ENCODE measurements at regions not wholly inside any gene's neighbourhood (a gene's known extent, or its start where the extent isn't known, plus 50 kb on each side); places are given as distances from the start of the nearest gene placed in this dataset.

DNA sequence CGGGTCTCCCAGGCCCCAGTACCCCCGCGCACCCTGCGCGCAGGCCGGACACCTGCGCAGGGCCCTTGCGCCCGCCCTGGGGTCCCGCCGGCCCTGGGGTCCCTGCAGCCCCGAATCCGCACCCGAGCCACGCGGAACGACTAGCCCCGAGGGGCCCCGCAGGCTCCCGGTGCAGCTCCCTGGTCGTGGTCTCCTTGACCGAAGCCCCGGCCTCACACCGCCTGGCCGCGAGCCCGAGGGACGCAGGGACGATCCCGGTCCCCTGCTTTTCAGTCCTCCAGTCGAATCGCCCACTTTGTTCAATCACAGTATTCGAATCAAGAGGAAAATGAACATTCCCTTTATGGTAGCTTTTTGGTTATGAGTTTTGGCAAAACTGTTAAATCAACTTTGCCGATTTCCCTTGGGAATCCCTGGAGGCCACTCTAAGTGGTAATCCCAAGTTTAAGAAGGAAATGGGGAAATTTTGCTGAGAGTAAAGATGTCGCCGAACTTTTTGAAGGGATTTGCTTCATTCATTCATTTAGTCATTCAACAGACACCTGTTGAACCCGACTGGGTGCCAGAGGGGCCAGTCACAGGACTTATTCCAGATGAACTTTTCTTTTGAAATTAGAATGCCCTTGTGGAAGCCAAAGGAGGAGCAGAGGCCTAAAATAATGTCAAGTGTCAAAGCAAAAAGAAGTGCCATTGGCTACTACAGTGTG, 75.0 kb downstream of the ZIC5 start:
- Histone ChIP-seq H3K27me3 (no peaks in the 10 kb centered on the region), H3K4me3 (no peak overlapping the region), H3K4me1 (no peaks in the 10 kb centered on the region), H3K36me3 (no peaks in the 10 kb centered on the region), H3K27ac (no peak overlapping the region), H3K9me3 (replicated peaks) (no peaks in the 10 kb centered on the region)
- no peak for DNase-seq

DNA sequence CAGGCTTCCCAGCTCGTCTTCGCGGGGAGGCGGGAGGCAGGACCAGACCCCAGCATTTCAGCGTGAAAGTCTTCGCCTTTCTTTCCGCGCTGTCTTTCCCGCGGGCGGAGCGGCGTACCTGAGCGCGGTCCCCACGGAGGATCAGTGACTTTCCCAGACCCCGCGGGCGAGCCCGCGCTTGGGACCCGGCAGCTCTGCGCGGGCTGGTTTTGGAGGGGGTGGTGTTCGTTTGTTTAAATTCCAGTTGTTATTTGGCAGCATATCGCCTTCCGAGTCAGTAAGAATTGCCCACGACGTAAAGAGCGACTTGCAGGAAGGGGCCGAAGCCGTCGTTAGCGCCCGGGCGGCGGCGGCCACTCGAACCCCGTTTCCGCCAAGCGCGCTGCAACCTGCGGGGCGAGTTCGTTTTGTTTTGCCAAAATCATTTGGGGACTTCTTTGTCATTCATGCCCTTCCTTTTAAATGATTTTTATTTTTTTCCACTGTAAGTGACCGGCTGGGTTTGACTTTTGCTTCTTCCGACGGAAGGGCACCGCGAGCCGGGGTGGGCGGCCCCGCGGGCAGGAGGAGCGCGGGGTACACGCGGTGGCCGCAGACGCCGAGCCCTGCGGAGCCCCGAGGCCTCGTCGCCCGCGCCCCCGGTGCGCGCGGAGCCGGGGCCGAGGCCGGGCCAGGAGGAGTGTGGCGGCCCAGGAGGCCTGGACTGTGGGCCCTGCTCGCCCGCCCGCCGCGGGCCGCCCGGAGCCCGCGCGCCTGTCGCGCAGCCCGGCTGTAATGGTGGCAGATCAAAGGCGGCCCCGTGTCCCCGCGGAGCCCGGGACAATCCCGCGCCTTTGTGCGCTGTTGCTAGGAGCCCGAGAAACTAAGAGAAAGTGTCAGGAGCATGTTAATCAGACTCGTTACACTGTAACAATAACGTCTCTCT, 75.9 kb downstream of the ZIC5 start:
- Histone ChIP-seq H3K27me3 (no peaks in the 10 kb centered on the region), H3K36me3 (no peaks in the 10 kb centered on the region), H3K9me3 (replicated peaks) (no peaks in the 10 kb centered on the region), H3K27ac (no peak overlapping the region), H3K4me3 (no peak overlapping the region), H3K4me1 (no peaks in the 10 kb centered on the region)
- DNase-seq = no peak

DNA sequence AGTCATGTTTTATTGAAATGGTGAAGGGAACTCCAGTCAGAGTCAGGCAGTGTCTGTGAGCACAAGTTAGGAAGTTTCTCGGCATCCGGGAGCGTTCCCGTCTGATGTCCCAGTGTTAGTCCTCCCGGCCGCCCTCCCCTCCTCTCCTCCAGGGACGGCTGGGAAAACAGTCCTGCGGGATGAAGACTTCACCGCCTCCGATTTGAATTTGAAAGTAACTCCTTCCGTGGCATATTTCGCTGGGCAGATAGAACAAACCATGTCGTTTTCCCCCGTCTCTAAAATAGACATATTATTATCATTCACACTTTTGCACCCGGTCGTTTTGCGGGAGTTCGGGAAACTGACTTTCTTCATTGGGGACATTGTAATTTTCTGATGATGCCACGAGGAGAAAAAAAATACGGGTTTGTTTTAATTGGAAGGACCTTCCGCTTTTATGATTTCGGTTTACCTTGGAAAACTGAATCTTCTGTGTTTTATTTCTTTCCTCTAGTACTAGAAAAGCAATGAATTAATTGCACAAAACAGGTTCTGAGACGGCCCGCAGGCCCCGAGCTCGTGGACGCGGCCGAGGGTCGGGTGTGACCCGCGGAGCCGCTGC, 76.6 kb downstream of the ZIC5 start:
- no peaks in the 10 kb centered on the region for H3K36me3 ChIP-seq
- no peak for DNase-seq
- no peak overlapping the region for H3K4me3 ChIP-seq
- no peaks in the 10 kb centered on the region for H3K27me3 ChIP-seq
- no peak overlapping the region for H3K27ac ChIP-seq
- H3K4me1 ChIP-seq = no peaks in the 10 kb centered on the region
- H3K9me3 ChIP-seq (replicated peaks) = no peaks in the 10 kb centered on the region

DNA sequence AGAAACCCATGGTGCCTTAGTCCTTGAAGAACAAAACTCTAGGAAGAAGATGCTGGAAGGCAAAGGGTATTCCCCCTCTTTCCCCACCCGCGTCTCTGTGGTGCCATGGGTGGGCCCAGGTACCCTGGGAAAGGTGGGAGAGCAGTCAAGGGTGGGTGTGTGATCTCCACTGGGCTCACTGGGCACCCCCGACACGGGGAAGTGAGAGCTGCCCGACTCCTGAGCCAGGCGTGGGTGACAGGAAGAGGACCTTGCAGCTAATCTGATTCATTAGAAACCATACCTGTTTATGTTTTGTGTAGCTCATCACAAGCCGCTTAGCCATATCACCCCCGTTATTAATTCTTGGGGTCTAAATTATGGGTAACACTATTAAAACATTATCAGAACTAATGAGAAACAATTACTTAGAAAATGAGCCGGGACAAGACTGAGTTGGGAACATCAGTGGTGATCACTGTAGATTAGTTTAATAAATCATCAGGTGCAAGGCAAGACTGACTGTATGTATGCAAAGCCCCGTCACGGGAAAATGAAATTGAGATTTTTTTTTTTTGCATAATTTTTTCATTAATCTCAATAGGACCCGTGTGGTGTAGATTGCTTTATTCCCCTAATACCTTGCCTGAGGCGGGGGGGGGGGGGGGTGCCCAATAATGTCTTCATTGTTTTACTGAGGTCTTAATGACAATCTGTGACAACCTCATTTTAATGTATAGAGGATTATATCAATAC, 77.3 kb downstream of the ZIC5 start:
- H3K27me3 ChIP-seq = no peaks in the 10 kb centered on the region
- no peaks in the 10 kb centered on the region for H3K4me1 ChIP-seq
- no peak overlapping the region for H3K27ac ChIP-seq
- no peak overlapping the region for H3K4me3 ChIP-seq
- DNase-seq = no peak
- no peaks in the 10 kb centered on the region for H3K36me3 ChIP-seq
- H3K9me3 ChIP-seq (replicated peaks) = no peaks in the 10 kb centered on the region

DNA sequence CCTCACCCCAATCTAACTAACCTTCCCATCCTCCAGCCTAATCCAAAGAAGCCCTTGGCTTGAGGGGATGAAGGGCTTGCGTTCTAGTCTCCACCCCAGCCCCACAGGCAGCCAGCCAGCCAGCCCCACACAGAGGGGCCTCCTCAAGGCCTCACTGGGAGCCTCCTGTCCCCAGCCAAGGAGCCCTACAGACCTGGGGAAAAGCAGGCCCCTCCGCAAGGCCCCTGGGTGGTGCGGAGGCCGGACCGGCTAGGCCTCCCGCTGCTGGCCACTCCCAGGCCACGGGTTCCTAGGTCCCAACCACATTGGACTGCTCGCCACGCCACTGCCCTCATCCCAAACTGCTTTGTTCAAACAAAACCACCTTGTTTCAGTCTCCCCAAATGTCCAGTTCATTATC, 78.0 kb downstream of the ZIC5 start:
- no peak overlapping the region for H3K27ac ChIP-seq
- no peak overlapping the region for H3K4me3 ChIP-seq
- no peaks in the 10 kb centered on the region for H3K27me3 ChIP-seq
- no peaks in the 10 kb centered on the region for H3K36me3 ChIP-seq
- no peaks in the 10 kb centered on the region for H3K9me3 ChIP-seq (replicated peaks)
- H3K4me1 ChIP-seq = no peaks in the 10 kb centered on the region
- no peak for DNase-seq

DNA sequence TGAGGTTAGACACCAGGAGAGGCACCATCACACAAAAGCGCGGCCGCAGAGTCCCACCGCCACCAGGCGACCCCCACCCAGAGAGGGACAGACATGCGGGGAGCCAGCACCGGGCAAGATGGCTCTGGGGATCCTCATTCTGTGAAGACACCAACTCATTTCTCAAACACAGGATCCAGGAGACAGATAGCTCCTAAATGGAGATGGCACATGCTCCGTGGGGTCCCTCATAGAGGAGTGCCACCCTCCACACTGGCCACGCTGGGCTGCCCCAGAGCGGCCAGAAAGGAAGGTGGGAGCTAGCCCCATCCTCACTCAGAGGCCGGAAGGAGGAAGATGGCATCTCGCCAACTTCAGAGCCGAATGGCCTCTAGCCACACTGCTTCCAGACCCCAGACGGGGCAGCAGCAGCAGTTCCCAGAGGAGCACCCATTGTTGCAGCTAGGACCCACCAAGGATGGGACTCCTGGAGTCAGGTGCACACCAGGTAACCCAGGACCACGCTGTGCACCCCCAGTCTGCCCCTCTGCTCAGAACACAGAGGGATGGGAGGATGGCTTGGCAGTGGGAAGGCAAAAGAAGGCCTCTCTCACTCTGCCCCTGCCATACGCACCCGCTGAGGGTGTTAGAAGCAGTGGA, 78.6 kb downstream of the ZIC5 start:
- Histone ChIP-seq H3K4me3 (no peak overlapping the region), H3K27ac (no peak overlapping the region), H3K27me3 (no peaks in the 10 kb centered on the region), H3K36me3 (no peaks in the 10 kb centered on the region), H3K9me3 (replicated peaks) (no peaks in the 10 kb centered on the region), H3K4me1 (no peaks in the 10 kb centered on the region)
- no peak for DNase-seq

DNA sequence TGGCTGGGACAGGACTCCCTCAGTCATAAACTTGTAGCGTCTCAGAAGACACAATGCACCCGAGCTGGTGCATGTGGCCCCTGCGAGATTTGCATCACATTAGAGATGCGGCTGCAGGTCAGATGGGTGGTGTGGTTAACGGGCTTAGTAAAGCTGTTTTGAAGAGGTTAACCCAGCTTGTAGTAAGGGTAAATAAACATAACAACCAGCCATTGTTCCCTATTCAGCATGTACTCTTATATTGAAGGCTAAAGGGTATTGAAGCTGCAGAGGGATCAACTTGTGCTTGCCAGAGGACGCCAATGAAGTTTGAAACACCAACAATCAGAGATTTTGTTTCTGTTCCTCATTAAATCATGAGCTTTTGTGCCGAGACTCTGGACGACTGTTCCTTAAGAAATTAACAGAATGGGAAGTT, 79.4 kb downstream of the ZIC5 start:
- H3K4me3 ChIP-seq = no peak overlapping the region
- no peak for DNase-seq
- H3K27me3 ChIP-seq = no peaks in the 10 kb centered on the region
- H3K27ac ChIP-seq = no peak overlapping the region
- H3K9me3 ChIP-seq (replicated peaks) = no peaks in the 10 kb centered on the region
- no peaks in the 10 kb centered on the region for H3K36me3 ChIP-seq
- H3K4me1 ChIP-seq = no peaks in the 10 kb centered on the region

DNA sequence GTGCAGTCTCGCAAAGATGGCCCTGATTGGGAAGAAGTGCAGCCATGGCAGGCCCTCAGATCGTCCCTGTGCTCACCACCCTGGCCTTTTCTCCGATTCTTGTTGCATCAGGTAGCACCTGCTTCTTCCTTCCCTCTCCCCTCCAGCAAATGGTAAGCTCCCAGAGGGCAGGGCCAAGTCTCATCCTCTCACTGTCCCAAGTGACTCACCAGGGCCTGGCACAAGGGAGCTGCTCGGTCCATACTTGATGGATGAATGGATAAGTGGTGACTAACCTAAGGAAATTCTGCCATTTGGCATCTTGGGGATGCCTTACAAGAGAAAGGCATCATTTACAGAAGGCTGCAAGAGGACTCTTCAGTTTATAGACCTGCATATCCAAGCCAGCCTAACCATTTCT, 84.9 kb downstream of the ZIC5 start:
- Histone ChIP-seq H3K4me1 (no peaks in the 10 kb centered on the region), H3K27me3 (no peaks in the 10 kb centered on the region), H3K36me3 (no peaks in the 10 kb centered on the region), H3K27ac (no peak overlapping the region), H3K9me3 (replicated peaks) (no peaks in the 10 kb centered on the region), H3K4me3 (no peak overlapping the region)
- DNase-seq = no peak

DNA sequence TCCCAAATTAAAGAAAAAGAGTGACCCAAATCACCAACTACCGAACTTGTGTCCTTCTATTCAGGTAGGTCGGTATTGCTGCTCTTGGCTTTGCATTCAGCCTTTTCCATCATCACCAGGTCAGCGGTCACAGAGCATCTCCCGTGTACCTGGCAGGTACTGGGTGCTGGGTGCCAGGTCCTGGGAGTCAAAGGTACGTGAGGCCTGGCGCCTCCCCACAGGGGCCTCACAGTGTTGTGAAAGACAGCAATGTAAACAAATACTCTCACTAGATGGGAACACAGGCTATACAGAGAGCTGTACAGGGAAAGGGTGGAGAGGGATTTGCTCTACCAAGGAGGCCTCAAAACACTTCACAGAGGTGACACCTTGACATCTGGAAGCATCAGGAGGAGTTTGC, 86.7 kb downstream of the ZIC5 start:
- Histone ChIP-seq H3K36me3 (no peaks in the 10 kb centered on the region), H3K27me3 (no peaks in the 10 kb centered on the region), H3K9me3 (replicated peaks) (no peaks in the 10 kb centered on the region), H3K27ac (no peak overlapping the region), H3K4me3 (no peak overlapping the region), H3K4me1 (no peaks in the 10 kb centered on the region)
- DNase-seq = no peak

DNA sequence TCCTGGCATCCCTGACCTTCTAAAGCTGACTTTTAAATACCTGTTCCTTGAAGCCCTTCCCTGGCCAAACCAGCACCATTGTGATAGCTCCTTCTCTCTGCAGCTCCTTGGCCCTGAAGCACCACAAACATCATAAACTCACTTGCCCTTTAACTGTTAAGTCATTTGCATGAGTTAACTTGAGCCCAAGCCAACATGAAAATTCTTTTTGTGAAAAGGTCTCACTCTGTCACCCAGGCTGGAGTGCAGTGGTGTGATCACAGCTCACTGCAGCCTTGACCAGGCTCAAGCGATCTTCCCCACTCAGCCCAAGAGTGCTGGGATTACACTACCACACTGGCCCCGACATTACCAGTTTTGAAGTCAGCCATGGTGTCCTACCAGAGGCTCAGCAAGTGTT, 87.8 kb downstream of the ZIC5 start:
- DNase-seq = no peak
- Histone ChIP-seq H3K4me1 (no peaks in the 10 kb centered on the region), H3K27ac (no peak overlapping the region), H3K36me3 (no peaks in the 10 kb centered on the region), H3K27me3 (no peaks in the 10 kb centered on the region), H3K9me3 (replicated peaks) (no peaks in the 10 kb centered on the region), H3K4me3 (no peak overlapping the region)

DNA sequence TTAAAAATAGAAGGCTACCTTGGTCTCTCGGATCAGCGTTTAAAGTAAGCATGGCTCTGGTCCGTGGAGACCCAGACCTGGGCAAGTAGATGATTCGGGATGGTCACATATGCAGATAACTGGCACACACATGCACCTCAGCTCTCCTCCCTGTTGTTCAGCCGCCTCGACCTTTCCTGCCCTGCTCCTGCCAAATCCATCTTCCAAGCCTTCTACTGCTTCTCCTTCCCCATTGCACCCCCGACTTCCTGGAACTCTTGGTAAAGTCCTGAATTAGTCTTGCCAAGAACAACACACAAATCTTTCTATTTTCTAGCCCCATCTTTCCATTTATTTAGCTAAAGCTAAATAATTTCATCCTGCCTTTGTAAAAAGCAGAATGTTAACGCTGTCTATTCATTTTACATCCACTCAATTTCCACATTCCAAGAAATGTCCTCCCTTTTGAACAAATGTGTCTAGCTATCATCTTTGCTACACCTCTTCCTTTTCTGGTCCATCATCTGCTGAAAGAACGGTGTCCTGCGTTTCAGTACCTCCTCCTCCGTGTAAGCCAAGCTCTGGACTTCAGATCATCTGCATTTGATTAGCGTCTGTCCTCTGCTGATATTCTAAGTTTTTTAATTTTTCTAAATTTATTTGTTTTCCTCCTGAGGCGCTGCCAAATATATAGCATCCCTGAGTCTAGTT, 92.5 kb downstream of the ZIC5 start:
- Histone ChIP-seq H3K36me3 (no peaks in the 10 kb centered on the region), H3K4me3 (no peak overlapping the region), H3K9me3 (replicated peaks) (no peaks in the 10 kb centered on the region), H3K27me3 (no peaks in the 10 kb centered on the region), H3K27ac (no peak overlapping the region), H3K4me1 (no peaks in the 10 kb centered on the region)
- no peak for DNase-seq

DNA sequence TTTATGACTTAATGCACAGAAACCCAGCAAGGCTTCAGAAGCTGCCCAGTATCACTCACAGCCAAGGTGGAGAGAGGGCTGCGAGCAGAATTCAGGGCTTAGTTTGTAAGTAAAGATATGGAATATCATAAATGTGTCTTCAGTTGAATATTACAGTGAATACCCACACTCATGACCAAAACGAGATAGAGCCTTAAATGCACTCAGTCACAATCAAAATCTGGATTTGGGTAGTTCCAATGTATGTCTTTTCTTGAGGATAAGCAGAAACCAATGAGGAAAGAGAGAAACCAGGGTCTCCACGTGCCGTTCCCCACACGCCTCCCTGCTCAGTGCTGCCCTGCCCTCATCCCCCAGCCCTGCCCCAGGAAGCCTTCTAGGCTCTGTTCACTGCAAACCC, 94.9 kb downstream of the ZIC5 start:
- Histone ChIP-seq H3K4me1 (no peaks in the 10 kb centered on the region), H3K36me3 (no peaks in the 10 kb centered on the region), H3K9me3 (replicated peaks) (no peaks in the 10 kb centered on the region), H3K27ac (no peak overlapping the region), H3K4me3 (no peak overlapping the region), H3K27me3 (no peaks in the 10 kb centered on the region)
- DNase-seq = no peak

DNA sequence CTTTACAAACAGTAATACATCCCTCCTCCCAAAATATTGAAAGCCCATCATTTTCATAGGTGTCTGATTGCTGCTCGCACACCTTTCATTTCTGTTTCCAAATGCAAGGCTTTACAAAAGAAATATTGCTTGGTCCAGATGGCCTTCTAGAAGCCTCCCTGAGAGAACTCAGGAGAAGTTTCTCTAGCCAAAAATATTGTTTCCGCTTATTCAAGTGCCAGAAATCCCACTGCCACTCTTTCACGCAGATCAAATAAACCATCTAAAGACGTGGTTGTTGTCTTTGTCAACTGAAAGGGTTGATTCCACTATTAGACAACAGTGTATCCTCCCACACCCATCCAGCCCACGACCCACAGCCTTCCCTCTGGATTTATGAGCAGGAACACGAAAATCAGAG, 96.2 kb downstream of the ZIC5 start:
- H3K9me3 ChIP-seq (replicated peaks) = no peaks in the 10 kb centered on the region
- no peak for DNase-seq
- no peaks in the 10 kb centered on the region for H3K27me3 ChIP-seq
- H3K36me3 ChIP-seq = no peaks in the 10 kb centered on the region
- H3K27ac ChIP-seq = no peak overlapping the region
- H3K4me1 ChIP-seq = no peaks in the 10 kb centered on the region
- H3K4me3 ChIP-seq = no peak overlapping the region

DNA sequence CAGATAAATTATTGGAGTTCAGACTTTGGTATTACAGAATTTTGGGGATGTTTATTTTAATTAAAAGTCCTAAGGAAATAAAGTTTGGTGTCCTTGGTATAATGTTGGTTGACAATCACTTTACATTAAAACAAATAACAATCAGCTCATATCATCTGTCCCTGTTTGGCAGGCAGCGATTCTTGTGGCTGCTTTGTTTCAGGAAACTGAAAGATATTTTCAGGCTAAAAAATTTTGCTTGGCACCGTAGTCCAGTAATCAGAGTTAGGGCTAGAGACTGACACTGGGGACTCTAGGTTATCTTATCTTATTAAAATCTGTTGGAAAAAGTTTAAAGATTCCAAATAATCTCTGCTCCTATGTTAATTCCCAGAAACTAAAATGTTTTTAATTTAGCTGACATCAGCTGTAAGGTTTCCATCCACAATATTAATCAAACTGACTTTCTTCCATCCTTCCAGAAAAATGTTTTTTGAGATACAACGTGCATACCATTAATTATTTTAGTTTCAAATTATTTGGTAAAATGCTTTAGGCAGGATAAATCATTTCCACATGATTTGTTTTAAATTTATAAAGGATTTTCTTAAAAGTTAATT, 97.6 kb downstream of the ZIC5 start:
- DNase-seq = no peak
- H3K27ac ChIP-seq = no peak overlapping the region
- no peak overlapping the region for H3K4me3 ChIP-seq
- H3K27me3 ChIP-seq = no peaks in the 10 kb centered on the region
- H3K36me3 ChIP-seq = no peaks in the 10 kb centered on the region
- H3K4me1 ChIP-seq = no peaks in the 10 kb centered on the region
- H3K9me3 ChIP-seq (replicated peaks) = no peaks in the 10 kb centered on the region

All from SJCRH30 (cell line).